ENCODE measurements at regions not wholly inside any gene's neighbourhood (a gene's known extent, or its start where the extent isn't known, plus 50 kb on each side); places are given as distances from the start of the nearest gene placed in this dataset.

DNA sequence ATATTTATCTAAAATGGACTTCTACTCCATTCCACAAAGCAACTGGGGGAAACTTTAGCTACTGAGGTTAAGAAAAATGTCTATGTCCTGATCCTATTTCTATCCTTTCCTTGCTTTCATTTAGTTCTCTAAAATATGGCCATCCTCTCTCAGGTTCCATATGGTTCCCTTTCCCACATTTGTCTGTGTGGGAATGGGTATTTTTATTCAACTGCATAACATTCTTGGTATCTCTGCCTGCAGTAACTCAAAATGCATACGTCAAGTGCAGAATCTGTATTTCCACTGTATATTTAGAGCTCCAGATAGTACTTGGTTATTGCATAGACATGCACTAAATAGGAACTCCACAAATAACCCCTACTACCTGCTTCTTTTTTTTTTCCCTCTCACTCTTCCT is 130.6 kb upstream of the BTG1 start:
- TF ChIP-seq, protein P1, sequence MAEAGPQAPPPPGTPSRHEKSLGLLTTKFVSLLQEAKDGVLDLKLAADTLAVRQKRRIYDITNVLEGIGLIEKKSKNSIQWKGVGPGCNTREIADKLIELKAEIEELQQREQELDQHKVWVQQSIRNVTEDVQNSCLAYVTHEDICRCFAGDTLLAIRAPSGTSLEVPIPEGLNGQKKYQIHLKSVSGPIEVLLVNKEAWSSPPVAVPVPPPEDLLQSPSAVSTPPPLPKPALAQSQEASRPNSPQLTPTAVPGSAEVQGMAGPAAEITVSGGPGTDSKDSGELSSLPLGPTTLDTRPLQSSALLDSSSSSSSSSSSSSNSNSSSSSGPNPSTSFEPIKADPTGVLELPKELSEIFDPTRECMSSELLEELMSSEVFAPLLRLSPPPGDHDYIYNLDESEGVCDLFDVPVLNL (IDR thresholded peaks at IDR 0.05; ENCODE audit: low read depth, low read length) = no peak
- TF ChIP-seq NR2C2 (IDR thresholded peaks at IDR 0.05; ENCODE audit: borderline replicate concordance, control insufficient read depth, insufficient read length, low read depth) (no peak), YY1 (IDR thresholded peaks at IDR 0.05; ENCODE audit: low read depth, low read length) (no peak), SMC3 (IDR thresholded peaks at IDR 0.05; ENCODE audit: borderline replicate concordance, low read length) (no peak), EZH2 (IDR thresholded peaks at IDR 0.05; ENCODE audit: borderline replicate concordance, control insufficient read depth, low read depth, low read length) (no peak), TBL1XR1 (IDR thresholded peaks at IDR 0.05; ENCODE audit: low read depth, low read length) (no peak), DPF2 (IDR thresholded peaks at IDR 0.05) (no peak), NRF1 (conservative IDR thresholded peaks at IDR 0.05; ENCODE audit: low read depth, low read length) (no peak), ESRRA (IDR thresholded peaks at IDR 0.05; ENCODE audit: low read length) (no peak)
- TF ChIP-seq, protein P2, sequence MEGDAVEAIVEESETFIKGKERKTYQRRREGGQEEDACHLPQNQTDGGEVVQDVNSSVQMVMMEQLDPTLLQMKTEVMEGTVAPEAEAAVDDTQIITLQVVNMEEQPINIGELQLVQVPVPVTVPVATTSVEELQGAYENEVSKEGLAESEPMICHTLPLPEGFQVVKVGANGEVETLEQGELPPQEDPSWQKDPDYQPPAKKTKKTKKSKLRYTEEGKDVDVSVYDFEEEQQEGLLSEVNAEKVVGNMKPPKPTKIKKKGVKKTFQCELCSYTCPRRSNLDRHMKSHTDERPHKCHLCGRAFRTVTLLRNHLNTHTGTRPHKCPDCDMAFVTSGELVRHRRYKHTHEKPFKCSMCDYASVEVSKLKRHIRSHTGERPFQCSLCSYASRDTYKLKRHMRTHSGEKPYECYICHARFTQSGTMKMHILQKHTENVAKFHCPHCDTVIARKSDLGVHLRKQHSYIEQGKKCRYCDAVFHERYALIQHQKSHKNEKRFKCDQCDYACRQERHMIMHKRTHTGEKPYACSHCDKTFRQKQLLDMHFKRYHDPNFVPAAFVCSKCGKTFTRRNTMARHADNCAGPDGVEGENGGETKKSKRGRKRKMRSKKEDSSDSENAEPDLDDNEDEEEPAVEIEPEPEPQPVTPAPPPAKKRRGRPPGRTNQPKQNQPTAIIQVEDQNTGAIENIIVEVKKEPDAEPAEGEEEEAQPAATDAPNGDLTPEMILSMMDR (IDR thresholded peaks at IDR 0.05 in 2 of 3, conservative IDR thresholded peaks at IDR 0.05 in 1 of 3; ENCODE audit: control insufficient read depth in 2 of 3, extremely low read depth in 1 of 3, insufficient read depth in 1 of 3, low read depth in 3 of 3, low read length in 3 of 3) = no peak
- TF ChIP-seq, protein P3, sequence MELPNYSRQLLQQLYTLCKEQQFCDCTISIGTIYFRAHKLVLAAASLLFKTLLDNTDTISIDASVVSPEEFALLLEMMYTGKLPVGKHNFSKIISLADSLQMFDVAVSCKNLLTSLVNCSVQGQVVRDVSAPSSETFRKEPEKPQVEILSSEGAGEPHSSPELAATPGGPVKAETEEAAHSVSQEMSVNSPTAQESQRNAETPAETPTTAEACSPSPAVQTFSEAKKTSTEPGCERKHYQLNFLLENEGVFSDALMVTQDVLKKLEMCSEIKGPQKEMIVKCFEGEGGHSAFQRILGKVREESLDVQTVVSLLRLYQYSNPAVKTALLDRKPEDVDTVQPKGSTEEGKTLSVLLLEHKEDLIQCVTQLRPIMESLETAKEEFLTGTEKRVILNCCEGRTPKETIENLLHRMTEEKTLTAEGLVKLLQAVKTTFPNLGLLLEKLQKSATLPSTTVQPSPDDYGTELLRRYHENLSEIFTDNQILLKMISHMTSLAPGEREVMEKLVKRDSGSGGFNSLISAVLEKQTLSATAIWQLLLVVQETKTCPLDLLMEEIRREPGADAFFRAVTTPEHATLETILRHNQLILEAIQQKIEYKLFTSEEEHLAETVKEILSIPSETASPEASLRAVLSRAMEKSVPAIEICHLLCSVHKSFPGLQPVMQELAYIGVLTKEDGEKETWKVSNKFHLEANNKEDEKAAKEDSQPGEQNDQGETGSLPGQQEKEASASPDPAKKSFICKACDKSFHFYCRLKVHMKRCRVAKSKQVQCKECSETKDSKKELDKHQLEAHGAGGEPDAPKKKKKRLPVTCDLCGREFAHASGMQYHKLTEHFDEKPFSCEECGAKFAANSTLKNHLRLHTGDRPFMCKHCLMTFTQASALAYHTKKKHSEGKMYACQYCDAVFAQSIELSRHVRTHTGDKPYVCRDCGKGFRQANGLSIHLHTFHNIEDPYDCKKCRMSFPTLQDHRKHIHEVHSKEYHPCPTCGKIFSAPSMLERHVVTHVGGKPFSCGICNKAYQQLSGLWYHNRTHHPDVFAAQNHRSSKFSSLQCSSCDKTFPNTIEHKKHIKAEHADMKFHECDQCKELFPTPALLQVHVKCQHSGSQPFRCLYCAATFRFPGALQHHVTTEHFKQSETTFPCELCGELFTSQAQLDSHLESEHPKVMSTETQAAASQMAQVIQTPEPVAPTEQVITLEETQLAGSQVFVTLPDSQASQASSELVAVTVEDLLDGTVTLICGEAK (IDR thresholded peaks at IDR 0.05; ENCODE audit: borderline replicate concordance) = no peak

Measured in GM12878 (cell line).